ENCODE measurements at regions not wholly inside any gene's neighbourhood (a gene's known extent, or its start where the extent isn't known, plus 50 kb on each side); places are given as distances from the start of the nearest gene placed in this dataset.
A peak's percentile ranks its signal among the peaks of the same experiment; 100 is the strongest.
"Not testable (repeated sequence)": the region's sequence is repeated elsewhere in the genome, so short reads cannot be mapped to it uniquely, and the experiment has no call there.

DNA sequence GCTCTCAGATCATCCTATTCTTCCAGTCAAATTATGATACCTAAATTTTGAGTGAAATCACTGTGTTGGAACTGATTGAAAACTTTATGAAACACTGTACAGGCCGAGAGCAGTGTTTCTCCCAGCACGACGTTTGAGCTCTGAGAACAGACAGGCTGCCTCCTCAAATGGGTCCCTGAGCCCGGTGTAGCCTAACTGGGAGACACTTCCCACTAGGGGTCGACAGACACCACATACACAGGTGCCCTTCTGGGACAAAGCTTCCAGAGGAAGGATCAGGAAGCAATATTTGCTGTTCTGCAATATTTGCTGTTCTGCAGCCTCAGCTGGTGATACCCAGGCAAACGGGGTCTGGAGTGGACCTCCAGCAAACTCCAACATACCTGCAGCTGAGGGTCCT lies 392.5 kb upstream of the PBX1 start:
- peak in 3 of 7 experiments; percentile 11 to 31 (median 20) for TF ChIP-seq CTCF (IDR thresholded peaks at IDR 0.05)
- not testable (repeated sequence) for TF ChIP-seq POLR2A, POLR2AphosphoS5 (IDR thresholded peaks at IDR 0.05)
